ENCODE measurements at regions not wholly inside any gene's neighbourhood (a gene's known extent, or its start where the extent isn't known, plus 50 kb on each side); places are given as distances from the start of the nearest gene placed in this dataset.
"Not testable (repeated sequence)": the region's sequence is repeated elsewhere in the genome, so short reads cannot be mapped to it uniquely, and the experiment has no call there.

DNA sequence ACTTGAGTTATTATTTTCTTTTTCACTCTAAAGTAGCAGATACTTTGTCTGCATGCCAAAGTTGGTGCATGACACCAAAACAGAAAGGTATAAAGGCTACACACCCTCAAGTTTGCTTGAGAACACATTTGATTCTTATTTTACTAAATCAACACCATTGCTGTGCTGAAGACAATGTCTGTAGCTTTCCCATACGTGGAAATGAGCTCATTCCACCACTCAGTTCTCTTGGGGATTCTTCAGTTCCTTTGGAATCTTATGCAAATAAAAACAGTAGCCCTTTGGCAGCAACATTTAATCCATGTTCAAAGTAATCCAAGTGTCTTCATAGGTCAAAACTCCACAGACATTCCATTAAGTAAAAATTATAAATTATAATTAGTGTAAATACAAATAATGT, 264.9 kb downstream of the TLE1 start:
- H2BK15ac ChIP-seq (ENCODE audit: low read length): no peak overlapping the region
- no peak overlapping the region for H2BK120ac ChIP-seq (ENCODE audit: low read depth, low read length)
- WGBS, 2 donors (ENCODE audit: extremely low coverage in 2 of 2, insufficient read length in 2 of 2, insufficient replicate concordance in 1 of 2): no CpG with 5 or more reads among the region's 1 CpG

DNA sequence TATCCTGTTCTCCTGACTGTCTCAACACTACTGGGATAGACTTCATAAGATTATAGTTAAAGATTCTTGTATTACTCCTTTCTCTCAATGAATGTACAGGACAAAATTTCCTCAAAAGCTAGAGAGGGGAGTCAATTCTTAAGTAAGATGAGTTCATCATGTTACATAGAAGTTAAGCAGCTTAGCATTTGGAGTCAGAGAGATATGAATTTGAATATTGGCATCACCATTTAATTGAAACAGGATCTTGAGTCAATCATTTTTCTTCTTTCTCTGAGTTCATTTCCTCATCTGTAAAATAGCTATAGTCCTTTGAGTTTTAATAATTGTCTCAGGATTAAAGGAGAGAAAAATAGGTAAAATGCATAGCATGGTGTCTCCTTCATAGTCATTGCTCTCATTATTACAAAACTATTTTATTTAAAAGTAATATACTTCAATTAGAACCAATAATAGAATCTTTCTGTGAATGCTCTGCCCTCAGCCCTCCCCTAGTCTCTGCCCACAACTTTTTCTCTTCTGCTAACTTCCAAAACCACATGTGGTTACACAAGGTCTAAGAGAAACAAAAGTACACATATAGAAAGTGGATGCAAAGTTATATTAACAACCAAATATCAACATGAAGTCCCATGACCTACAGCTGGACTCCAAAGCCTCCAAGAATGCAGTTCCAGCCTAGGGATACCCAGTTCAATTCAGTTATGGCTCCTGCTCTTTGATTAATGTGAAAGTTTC, 265.6 kb downstream of the TLE1 start:
- DNase-seq (ENCODE audit: low spot score): no peak

More for the DNA sequence above, 264.9 kb downstream of the TLE1 start:
- Histone ChIP-seq H2BK5ac (ENCODE audit: low read length) (no peak overlapping the region), H3K14ac (ENCODE audit: low read length) (no peak overlapping the region), H2BK12ac (ENCODE audit: low read length) (no peak overlapping the region), H2AFZ (ENCODE audit: low read length) (no peak overlapping the region), H3K4me2 (ENCODE audit: insufficient read depth, low read length, poor library complexity, severe bottlenecking) (no peak overlapping the region), H3K9ac (ENCODE audit: low read depth, low read length, poor library complexity) (no peak overlapping the region), H4K8ac (ENCODE audit: low read depth, low read length) (no peak overlapping the region), H3K36me3 (replicated peaks in 1 of 2; ENCODE audit: control insufficient read depth in 2 of 2, insufficient read depth in 2 of 2, low read length in 2 of 2) (no peaks in the 10 kb centered on the region), H3K4me1 (ENCODE audit: control insufficient read depth in 2 of 2, insufficient read depth in 1 of 2, low read depth in 1 of 2, low read length in 2 of 2) (no peaks in the 10 kb centered on the region), H3K18ac (ENCODE audit: low read length) (no peak overlapping the region), H3K27me3 (ENCODE audit: control insufficient read depth in 3 of 3, insufficient read depth in 3 of 3, low read depth in 1 of 3, low read length in 3 of 3) (no peaks in the 10 kb centered on the region), H3K79me1 (ENCODE audit: low read depth, low read length) (no peaks in the 10 kb centered on the region), H3K9me3 (replicated peaks in 1 of 2; ENCODE audit: control insufficient read depth in 2 of 2, insufficient read depth in 1 of 2, low read depth in 1 of 2, low read length in 2 of 2) (peaks cover 3 to 4% of the 10 kb centered on the region in 2 donors), H4K91ac (ENCODE audit: low read depth, low read length, poor library complexity) (no peak overlapping the region), H3K23ac (ENCODE audit: low read depth, low read length, poor library complexity) (no peak overlapping the region), H3K27ac (replicated peaks; ENCODE audit: low read length) (no peak overlapping the region), H3K4ac (ENCODE audit: low read length) (no peak overlapping the region), H3K4me3 (ENCODE audit: low read length in 2 of 2) (no peak overlapping the region), H2AK5ac (ENCODE audit: low read depth, low read length) (no peak overlapping the region)
- DNase-seq (ENCODE audit: low spot score): no peak

DNA sequence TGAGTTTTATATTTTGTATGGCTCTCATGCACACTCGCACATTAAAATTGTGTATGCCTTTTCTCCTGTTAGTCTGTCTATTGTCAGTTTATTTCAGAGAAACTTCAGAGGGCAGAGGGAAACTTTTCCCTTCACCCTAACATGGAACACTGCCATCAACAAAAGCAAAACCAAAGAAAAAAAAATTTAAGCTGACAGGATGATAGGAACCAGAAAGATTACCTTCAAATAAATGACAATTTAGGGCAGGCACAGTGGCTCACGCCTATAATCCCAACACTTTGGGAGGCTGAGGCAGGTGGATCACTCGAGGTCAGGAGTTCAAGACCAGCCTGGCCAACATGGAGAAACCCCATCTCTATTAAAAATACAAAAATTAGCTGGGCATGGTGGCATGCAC, 268.3 kb downstream of the TLE1 start:
- H3K79me1 ChIP-seq (ENCODE audit: low read depth, low read length); H3K9me3 ChIP-seq (replicated peaks in 1 of 2; ENCODE audit: control insufficient read depth in 2 of 2, insufficient read depth in 1 of 2, low read depth in 1 of 2, low read length in 2 of 2); H4K8ac ChIP-seq (ENCODE audit: low read depth, low read length); H3K4me1 ChIP-seq (ENCODE audit: control insufficient read depth in 2 of 2, insufficient read depth in 1 of 2, low read depth in 1 of 2, low read length in 2 of 2); H3K27ac ChIP-seq (replicated peaks; ENCODE audit: low read length); H4K91ac ChIP-seq (ENCODE audit: low read depth, low read length, poor library complexity); H2AFZ ChIP-seq (ENCODE audit: low read length); H2AK5ac ChIP-seq (ENCODE audit: low read depth, low read length); H3K27me3 ChIP-seq (ENCODE audit: control insufficient read depth in 3 of 3, insufficient read depth in 3 of 3, low read depth in 1 of 3, low read length in 3 of 3); H3K36me3 ChIP-seq (replicated peaks in 1 of 2; ENCODE audit: control insufficient read depth in 2 of 2, insufficient read depth in 2 of 2, low read length in 2 of 2); H3K9ac ChIP-seq (ENCODE audit: low read depth, low read length, poor library complexity); H3K23ac ChIP-seq (ENCODE audit: low read depth, low read length, poor library complexity); H2BK15ac ChIP-seq (ENCODE audit: low read length); H3K4me2 ChIP-seq (ENCODE audit: insufficient read depth, low read length, poor library complexity, severe bottlenecking); H2BK12ac ChIP-seq (ENCODE audit: low read length); H2BK120ac ChIP-seq (ENCODE audit: low read depth, low read length); H2BK5ac ChIP-seq (ENCODE audit: low read length); DNase-seq (ENCODE audit: low spot score); H3K4me3 ChIP-seq (ENCODE audit: low read length in 2 of 2); H3K14ac ChIP-seq (ENCODE audit: low read length); H3K4ac ChIP-seq (ENCODE audit: low read length); H3K18ac ChIP-seq (ENCODE audit: low read length): not testable (repeated sequence)
- no CpG with 5 or more reads among the region's 3 CpGs for WGBS, 2 donors (ENCODE audit: extremely low coverage in 2 of 2, insufficient read length in 2 of 2, insufficient replicate concordance in 1 of 2)

More for the DNA sequence above, 265.6 kb downstream of the TLE1 start:
- Histone ChIP-seq H2BK120ac (ENCODE audit: low read depth, low read length) (no peak overlapping the region), H3K79me1 (ENCODE audit: low read depth, low read length) (no peaks in the 10 kb centered on the region), H3K23ac (ENCODE audit: low read depth, low read length, poor library complexity) (no peak overlapping the region), H3K27me3 (ENCODE audit: control insufficient read depth in 3 of 3, insufficient read depth in 3 of 3, low read depth in 1 of 3, low read length in 3 of 3) (no peaks in the 10 kb centered on the region), H3K4me1 (ENCODE audit: control insufficient read depth in 2 of 2, insufficient read depth in 1 of 2, low read depth in 1 of 2, low read length in 2 of 2) (no peaks in the 10 kb centered on the region), H3K4ac (ENCODE audit: low read length) (no peak overlapping the region), H2BK5ac (ENCODE audit: low read length) (no peak overlapping the region), H3K4me3 (ENCODE audit: low read length in 2 of 2) (no peak overlapping the region), H3K9me3 (replicated peaks in 1 of 2; ENCODE audit: control insufficient read depth in 2 of 2, insufficient read depth in 1 of 2, low read depth in 1 of 2, low read length in 2 of 2) (peaks cover 3 to 4% of the 10 kb centered on the region in 2 donors), H2BK15ac (ENCODE audit: low read length) (no peak overlapping the region), H2AFZ (ENCODE audit: low read length) (no peak overlapping the region), H3K18ac (ENCODE audit: low read length) (no peak overlapping the region), H3K27ac (replicated peaks; ENCODE audit: low read length) (no peak overlapping the region), H4K91ac (ENCODE audit: low read depth, low read length, poor library complexity) (no peak overlapping the region), H4K8ac (ENCODE audit: low read depth, low read length) (no peak overlapping the region), H3K14ac (ENCODE audit: low read length) (no peak overlapping the region), H3K4me2 (ENCODE audit: insufficient read depth, low read length, poor library complexity, severe bottlenecking) (no peak overlapping the region), H3K36me3 (replicated peaks in 1 of 2; ENCODE audit: control insufficient read depth in 2 of 2, insufficient read depth in 2 of 2, low read length in 2 of 2) (no peaks in the 10 kb centered on the region), H3K9ac (ENCODE audit: low read depth, low read length, poor library complexity) (no peak overlapping the region), H2BK12ac (ENCODE audit: low read length) (no peak overlapping the region), H2AK5ac (ENCODE audit: low read depth, low read length) (no peak overlapping the region)

DNA sequence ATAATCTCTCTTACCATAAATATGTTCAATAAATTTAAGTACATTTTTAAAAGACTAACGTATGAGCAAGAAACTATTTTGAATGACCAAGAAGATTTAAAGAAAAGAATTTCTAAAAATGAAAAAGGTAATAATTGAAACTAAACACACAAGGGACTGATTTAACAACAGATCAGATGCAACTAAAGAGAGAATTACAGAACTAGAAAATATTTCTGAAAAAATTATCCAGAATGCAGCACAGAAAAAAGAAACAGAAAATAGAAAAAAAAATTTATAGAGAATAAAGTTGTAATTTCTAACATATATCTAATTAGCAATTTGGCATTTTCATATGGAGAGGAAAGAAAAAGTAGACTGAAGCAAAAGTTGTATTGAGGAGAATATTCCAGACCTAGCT, 269.3 kb downstream of the TLE1 start:
- no CpG with 5 or more reads among the region's 1 CpG for WGBS, 2 donors (ENCODE audit: extremely low coverage in 2 of 2, insufficient read length in 2 of 2, insufficient replicate concordance in 1 of 2)
- no peak overlapping the region for H2BK120ac ChIP-seq (ENCODE audit: low read depth, low read length)
- H2BK15ac ChIP-seq (ENCODE audit: low read length): no peak overlapping the region
- no peak for DNase-seq (ENCODE audit: low spot score)
- no peaks in the 10 kb centered on the region for H3K79me1 ChIP-seq (ENCODE audit: low read depth, low read length)
- H3K4me1 ChIP-seq (ENCODE audit: control insufficient read depth in 2 of 2, insufficient read depth in 1 of 2, low read depth in 1 of 2, low read length in 2 of 2): no peaks in the 10 kb centered on the region
- no peaks in the 10 kb centered on the region for H3K9me3 ChIP-seq (replicated peaks in 1 of 2; ENCODE audit: control insufficient read depth in 2 of 2, insufficient read depth in 1 of 2, low read depth in 1 of 2, low read length in 2 of 2)
- no peak overlapping the region for H3K4me2 ChIP-seq (ENCODE audit: insufficient read depth, low read length, poor library complexity, severe bottlenecking)
- H3K14ac ChIP-seq (ENCODE audit: low read length): no peak overlapping the region
- no peak overlapping the region for H3K4me3 ChIP-seq (ENCODE audit: low read length in 2 of 2)
- H3K23ac ChIP-seq (ENCODE audit: low read depth, low read length, poor library complexity): no peak overlapping the region
- no peak overlapping the region for H2BK12ac ChIP-seq (ENCODE audit: low read length)
- H4K91ac ChIP-seq (ENCODE audit: low read depth, low read length, poor library complexity): no peak overlapping the region
- H3K18ac ChIP-seq (ENCODE audit: low read length): no peak overlapping the region
- no peak overlapping the region for H2AK5ac ChIP-seq (ENCODE audit: low read depth, low read length)
- no peak overlapping the region for H2BK5ac ChIP-seq (ENCODE audit: low read length)
- no peak overlapping the region for H3K9ac ChIP-seq (ENCODE audit: low read depth, low read length, poor library complexity)
- no peaks in the 10 kb centered on the region for H3K36me3 ChIP-seq (replicated peaks in 1 of 2; ENCODE audit: control insufficient read depth in 2 of 2, insufficient read depth in 2 of 2, low read length in 2 of 2)
- H3K27me3 ChIP-seq (ENCODE audit: control insufficient read depth in 3 of 3, insufficient read depth in 3 of 3, low read depth in 1 of 3, low read length in 3 of 3): no peaks in the 10 kb centered on the region
- H4K8ac ChIP-seq (ENCODE audit: low read depth, low read length): no peak overlapping the region
- H2AFZ ChIP-seq (ENCODE audit: low read length): no peak overlapping the region
- H3K27ac ChIP-seq (replicated peaks; ENCODE audit: low read length): no peak overlapping the region
- H3K4ac ChIP-seq (ENCODE audit: low read length): no peak overlapping the region
